ENCODE measurements at regions not wholly inside any gene's neighbourhood (a gene's known extent, or its start where the extent isn't known, plus 50 kb on each side); places are given as distances from the start of the nearest gene placed in this dataset.

DNA sequence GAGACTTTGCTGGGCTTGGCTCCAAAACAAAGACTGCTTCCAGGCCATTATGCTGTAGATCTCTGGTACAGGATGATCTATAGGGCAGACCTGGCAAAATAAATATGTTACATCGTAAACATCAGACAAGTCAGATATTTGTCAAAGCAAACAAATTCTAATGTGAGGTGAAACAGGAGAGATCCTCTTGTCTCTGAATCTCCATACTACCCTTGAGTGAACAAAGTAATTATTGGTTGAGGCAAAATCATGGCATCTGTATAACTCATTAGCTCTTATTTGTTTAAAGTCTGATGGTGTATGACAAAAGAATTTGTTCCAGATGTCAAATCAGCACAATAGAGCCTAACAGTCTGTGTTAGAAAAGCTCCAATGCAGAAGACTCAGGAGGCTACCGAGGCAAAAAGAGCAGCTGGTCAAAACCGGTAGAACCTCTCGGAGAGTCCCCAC lies 1291.5 kb downstream of the TYW1 start (continued):
- no peak for TF ChIP-seq SIRT6 (IDR thresholded peaks at IDR 0.05; ENCODE audit: low read length)
- no peak for TF ChIP-seq CEBPB (IDR thresholded peaks at IDR 0.05; ENCODE audit: low read depth, low read length)

GRCh38 chr7:68291710-68292109 lies 1295.1 kb downstream of the TYW1 start:
- Histone ChIP-seq H2BK20ac (ENCODE audit: low read length) (no peak overlapping the region), H3K23ac (ENCODE audit: insufficient read length) (no peak overlapping the region), H3K79me2 (ENCODE audit: control insufficient read depth in 1 of 2, insufficient read depth in 2 of 2, low read length in 2 of 2) (no peaks in the 10 kb centered on the region), H2AFZ (ENCODE audit: low read length) (no peak overlapping the region), H3K4me2 (ENCODE audit: insufficient read depth in 1 of 2, low read depth in 2 of 2, low read length in 2 of 2) (no peak overlapping the region), H2BK120ac (replicated peaks; ENCODE audit: low read depth, low read length) (no peak overlapping the region), H3K9me3 (ENCODE audit: insufficient read depth in 2 of 2, low read depth in 1 of 2, low read length in 1 of 2) (peaks cover 14 to 22% of the 10 kb centered on the region in 2 experiments), H2BK12ac (ENCODE audit: low read depth, low read length) (no peak overlapping the region), H3K27me3 (replicated peaks in 1 of 4; ENCODE audit: control insufficient read depth in 3 of 4, extremely low read depth in 1 of 4, insufficient read depth in 3 of 4, low read length in 3 of 4) (no peaks in the 10 kb centered on the region), H2AK5ac (ENCODE audit: low read depth, low read length) (no peak overlapping the region), H3K23me2 (ENCODE audit: low read depth, low read length) (no peaks in the 10 kb centered on the region), H3K56ac (replicated peaks; ENCODE audit: insufficient read length, low read depth, low read length) (no peak overlapping the region), H3K4me3 (ENCODE audit: extremely low read depth in 1 of 4, insufficient read depth in 2 of 4, low read depth in 3 of 4, low read length in 4 of 4) (no peak overlapping the region), H4K8ac (ENCODE audit: extremely low read depth, insufficient read depth, low read length) (no peak overlapping the region), H4K91ac (replicated peaks; ENCODE audit: insufficient read length, low read length) (no peak overlapping the region), H4K5ac (ENCODE audit: insufficient read length, low read depth, low read length) (no peak overlapping the region), H3K27ac (ENCODE audit: low read depth, low read length) (no peak overlapping the region), H4K20me1 (replicated peaks in 1 of 2; ENCODE audit: control insufficient read depth in 1 of 2, insufficient read depth in 2 of 2, low read length in 2 of 2) (no peaks in the 10 kb centered on the region), H2BK15ac (ENCODE audit: low read length) (no peak overlapping the region), H2BK5ac (ENCODE audit: low read depth, low read length) (no peak overlapping the region), H3K14ac (ENCODE audit: insufficient read length) (no peak overlapping the region), H3K36me3 (ENCODE audit: control insufficient read depth in 2 of 4, insufficient read depth in 4 of 4, low read length in 3 of 4) (peaks cover 0 to 2% (median 0%) of the 10 kb centered on the region in 4 experiments; a peak in 1 of 8 replicates), H3K9ac (replicated peaks in 1 of 4; ENCODE audit: extremely low read depth in 1 of 4, low read depth in 3 of 4, low read length in 3 of 4) (no peak overlapping the region), H3K18ac (ENCODE audit: extremely low read depth, low read length) (no peak overlapping the region), H3K4me1 (replicated peaks in 1 of 4; ENCODE audit: control insufficient read depth in 3 of 4, insufficient read depth in 4 of 4, low read length in 3 of 4) (no peaks in the 10 kb centered on the region), H3K4ac (replicated peaks; ENCODE audit: insufficient read length, low read depth, low read length) (no peak overlapping the region), H3K79me1 (ENCODE audit: low read depth, low read length) (no peaks in the 10 kb centered on the region)
- DNase-seq (ENCODE audit: low read depth in 1 of 2, low spot score in 2 of 2) (no peak), FAIRE-seq (no peak)
- ChIA-PET CTCF (ENCODE audit: partially characterized antibody) (interaction anchor here (0.5 to 0.9 kb wide), 2 partner anchors 110 to 412 kb away, joined by 3 to 5 read pairs; no protein-coding TSS in a partner anchor), POLR2A (ENCODE audit: partially characterized antibody) (no interaction called here)
- no peak for TF ChIP-seq CTBP2 (IDR thresholded peaks at IDR 0.05; ENCODE audit: borderline replicate concordance, insufficient read depth, insufficient read length, low read length)
- no peak for TF ChIP-seq POLR2AphosphoS5 (IDR thresholded peaks at IDR 0.05; ENCODE audit: low read depth, low read length)
- TF ChIP-seq, protein P1, sequence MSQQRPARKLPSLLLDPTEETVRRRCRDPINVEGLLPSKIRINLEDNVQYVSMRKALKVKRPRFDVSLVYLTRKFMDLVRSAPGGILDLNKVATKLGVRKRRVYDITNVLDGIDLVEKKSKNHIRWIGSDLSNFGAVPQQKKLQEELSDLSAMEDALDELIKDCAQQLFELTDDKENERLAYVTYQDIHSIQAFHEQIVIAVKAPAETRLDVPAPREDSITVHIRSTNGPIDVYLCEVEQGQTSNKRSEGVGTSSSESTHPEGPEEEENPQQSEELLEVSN (IDR thresholded peaks at IDR 0.05): no peak
- no peak for TF ChIP-seq ZNF274 (IDR thresholded peaks at IDR 0.05; ENCODE audit: borderline replicate concordance, extremely low read depth, low read length)
- TF ChIP-seq KDM1A (IDR thresholded peaks at IDR 0.05; ENCODE audit: borderline replicate concordance, low read length): peak; percentile 61; the same call in 1 of the 2 replicates

All from H1 (cell line).